ENCODE measurements at regions not wholly inside any gene's neighbourhood (a gene's known extent, or its start where the extent isn't known, plus 50 kb on each side); places are given as distances from the start of the nearest gene placed in this dataset.
A peak's percentile ranks its signal among the peaks of the same experiment; 100 is the strongest.

DNA sequence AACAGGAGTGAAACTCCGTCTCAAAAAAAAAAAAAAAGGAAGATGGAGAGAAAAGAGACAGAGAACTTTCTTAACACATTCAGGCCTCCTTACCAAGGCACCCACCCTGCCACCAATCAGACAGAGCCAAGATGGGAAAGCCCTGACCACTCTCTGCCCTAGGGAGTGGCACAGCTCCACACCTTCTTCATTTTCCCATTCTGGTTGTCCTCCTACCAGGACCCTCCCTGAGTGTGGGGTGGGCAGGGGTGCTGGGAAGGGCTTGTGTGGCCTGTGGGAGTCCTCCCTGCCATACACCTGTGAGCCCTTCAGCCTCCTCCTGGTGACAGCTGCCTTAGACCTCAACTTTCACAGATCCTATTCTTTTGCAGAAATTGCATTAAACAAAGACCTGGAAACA, 513.6 kb downstream of the BCL11B start:
- no peak for DNase-seq (ENCODE audit: low spot score)

DNA sequence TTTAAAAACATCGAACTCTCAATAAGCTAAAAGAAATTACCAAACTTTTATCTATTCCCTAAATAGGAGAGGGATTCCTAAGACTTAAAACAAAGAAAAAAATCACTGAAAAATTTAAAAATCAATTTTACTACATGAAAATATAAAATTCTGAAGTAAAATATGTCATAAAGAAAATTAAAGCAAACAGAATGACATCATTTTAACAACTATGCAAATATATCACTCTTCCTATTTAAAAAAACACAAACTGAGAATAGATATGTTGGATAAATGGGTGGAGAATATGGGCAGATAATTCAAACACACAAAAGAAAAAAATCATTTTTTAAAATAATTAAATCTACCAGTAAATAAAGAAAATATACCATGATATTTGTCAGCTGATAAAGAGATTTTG, 510.0 kb downstream of the BCL11B start:
- DNase-seq (ENCODE audit: low spot score): no peak

DNA sequence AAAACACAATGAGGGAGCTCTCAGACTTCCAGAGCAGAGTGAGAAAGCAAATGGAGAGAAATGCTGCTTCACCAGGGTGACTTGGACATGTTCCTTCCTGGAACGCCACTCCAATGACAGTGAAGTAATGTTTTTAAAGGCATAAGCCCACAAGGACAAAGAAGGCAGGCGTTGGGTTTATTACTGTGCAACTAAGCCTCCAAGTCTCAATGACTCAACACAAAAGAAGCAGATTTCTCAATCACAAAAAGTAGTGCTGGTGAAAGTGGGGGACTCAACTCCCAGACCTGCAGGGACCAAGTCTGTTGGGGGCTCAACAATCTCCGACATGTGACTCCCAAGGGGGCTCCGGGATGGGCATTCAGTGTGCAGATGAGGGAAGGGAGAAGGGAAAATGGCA, 505.2 kb downstream of the BCL11B start:
- DNase-seq (ENCODE audit: low spot score): no peak

DNA sequence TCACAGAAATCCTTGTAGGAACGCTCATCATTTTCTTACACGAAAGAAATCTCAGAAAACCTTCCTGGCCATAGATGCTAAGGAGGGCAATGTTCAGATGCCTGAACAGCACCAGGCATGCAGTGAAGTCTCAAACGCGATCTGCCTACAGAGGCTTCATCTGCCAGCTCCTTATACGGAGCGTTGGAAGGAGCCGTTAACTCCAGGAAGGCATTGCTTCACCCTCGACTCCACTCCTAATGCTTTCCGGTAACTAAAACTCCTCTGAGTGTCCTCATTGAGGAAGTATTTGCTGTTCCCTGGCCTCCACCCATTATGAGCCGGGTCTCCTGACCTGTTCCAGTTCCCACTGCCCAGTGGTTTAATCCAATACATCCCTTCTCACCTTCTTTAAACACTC, 502.7 kb downstream of the BCL11B start:
- no peak for DNase-seq (ENCODE audit: low spot score)

DNA sequence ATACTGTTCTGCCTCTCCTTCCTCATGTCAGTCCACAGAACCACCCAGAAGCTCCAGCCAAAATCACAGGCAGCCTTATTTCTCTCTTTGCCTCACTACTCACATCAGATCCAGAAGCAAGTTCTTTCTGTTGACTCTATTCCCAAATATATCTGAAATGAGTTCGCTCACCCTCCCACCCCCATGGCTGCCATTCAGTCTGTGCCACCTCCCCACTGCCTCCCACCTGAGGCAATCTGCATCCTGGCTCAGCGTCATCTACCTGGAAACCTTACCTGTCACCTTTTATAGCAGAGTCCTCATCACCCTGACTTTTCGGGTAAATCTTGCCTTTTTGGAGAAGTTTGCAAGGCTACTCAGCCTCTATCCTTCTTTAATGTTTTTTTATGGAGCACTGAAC, 501.8 kb downstream of the BCL11B start:
- DNase-seq (ENCODE audit: low spot score): no peak

DNA sequence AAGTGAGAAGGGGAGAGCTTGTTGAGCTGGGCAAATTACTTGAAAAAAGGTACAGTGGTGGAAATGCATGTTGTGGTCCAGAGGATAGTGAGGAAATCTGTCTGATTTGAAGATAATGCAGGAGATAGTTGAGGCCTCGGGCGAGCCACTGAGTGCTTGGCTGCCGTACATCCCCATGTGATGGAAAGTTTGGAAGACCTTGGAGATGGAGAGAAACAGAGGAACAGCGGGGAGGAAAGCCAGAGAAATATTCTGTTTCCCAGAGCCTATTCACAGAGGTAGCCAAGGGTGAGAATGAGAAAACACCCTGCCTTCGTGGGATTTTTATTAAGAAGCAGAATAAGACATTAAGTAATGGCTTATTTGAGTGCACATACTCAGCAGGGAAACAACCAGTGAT, 498.2 kb downstream of the BCL11B start:
- no peak for DNase-seq (ENCODE audit: low spot score)

DNA sequence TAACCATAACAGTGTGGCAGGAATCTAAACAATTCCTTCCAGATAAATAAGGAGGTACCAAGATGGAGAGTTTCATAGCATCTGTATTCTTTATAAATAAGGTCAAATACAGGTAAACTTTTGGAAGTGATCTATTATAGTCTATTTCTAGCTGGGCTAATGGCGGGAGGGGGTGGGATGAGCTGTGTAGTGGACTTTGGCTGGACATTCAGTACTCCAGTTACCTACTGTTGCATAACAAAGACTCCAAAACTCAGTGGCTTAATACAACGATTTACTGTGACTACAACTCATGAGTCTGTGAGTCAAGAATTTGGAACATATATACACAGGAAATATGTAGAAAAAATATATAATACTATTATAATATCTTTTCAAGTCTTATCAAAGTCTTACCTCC, 496.1 kb downstream of the BCL11B start:
- no peak for DNase-seq (ENCODE audit: low spot score)

DNA sequence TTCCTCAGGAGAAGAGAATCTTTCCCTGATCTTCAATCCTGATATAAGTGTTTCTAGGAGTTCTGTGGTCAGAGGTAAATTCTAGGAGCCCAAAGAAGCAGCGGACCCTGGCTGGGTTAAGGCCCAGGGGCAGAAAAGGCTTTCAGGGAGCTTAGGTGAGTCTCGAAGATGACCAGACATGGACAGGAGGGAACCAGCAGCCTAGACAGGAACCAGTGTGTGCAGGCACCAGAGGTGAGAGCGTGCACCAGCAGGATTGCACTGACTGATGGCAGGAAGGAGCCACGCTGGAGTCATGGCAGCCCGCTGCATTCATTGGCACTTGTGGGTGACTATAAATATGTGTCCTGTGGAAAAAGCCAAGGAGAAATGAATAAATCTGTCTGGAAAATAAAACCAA, 489.9 kb downstream of the BCL11B start:
- DNase-seq (ENCODE audit: low spot score): no peak

DNA sequence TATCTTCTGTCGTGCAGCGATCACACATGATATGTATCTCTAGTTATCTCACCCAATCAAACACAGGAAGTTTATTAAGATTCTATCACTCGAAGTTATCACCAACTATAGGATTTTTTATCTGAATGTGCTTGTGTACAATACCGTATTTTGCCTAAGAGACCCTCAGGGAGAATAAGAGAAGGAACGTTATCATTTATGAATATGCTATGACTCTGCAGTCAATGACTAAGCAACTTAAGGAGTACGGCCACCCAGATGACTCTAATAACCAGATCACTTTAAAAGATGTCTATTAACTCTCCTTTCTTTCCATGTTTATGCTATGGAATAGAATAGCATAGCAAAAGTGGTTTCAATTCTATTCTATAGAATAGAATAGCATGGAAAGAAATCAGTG, 486.4 kb downstream of the BCL11B start:
- no peak for DNase-seq (ENCODE audit: low spot score)

DNA sequence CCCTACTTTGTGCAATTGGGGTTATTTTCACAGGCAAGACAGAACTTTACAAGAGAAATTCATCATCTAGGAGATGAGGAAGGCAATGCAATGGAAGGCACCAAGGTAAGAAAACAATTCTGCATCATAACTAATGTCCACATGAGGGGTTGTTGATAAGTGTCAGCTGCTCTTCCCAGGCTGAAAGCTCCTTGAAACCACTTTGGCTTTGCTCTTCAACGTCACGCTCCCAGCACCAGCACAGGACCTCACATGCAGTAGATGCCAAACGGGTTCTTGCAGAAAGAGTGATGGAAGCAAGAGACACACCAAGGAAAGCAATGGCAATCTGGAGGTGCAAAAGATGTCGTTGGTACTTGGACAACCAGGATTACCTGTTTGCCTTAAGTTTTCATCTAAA, 485.5 kb downstream of the BCL11B start:
- DNase-seq (ENCODE audit: low spot score): no peak

DNA sequence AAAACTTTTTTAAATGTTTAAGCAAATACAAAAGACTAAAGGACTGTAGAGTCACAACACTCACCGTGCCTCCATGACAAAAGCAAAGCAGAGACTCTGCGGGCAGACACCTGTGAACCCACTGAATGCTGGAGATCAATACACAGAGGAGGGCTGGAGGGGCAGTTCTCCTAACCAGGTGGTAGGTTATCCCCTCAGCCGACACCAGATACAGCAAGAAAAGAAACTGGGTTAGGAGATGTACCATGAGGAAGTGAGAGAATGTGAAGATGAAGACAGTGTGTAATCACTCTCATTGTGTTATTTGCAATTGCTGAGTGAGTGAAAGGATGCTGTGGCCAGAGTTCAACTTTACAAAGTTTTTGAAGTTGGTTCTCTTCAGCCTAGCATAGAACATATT, 480.3 kb downstream of the BCL11B start:
- DNase-seq (ENCODE audit: low spot score): no peak

DNA sequence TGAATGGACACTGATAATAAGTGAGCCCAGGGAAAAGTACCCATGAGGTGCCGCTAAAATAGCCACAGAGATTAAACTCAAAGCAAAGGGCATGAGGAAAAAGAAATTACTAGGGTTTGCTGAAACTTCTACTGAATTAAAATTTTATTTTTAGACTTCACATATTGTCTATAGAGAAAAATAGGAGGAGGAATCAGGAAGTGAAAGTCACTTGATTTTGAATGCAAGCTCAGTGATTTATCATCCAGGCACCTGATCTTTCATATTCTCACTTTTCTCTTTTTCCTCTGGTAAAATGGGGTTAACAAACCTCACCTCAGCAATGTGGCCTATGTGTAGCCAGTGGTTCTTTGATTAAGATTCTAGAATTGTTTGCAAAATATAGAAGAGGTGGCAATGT, 479.8 kb downstream of the BCL11B start:
- no peak for DNase-seq (ENCODE audit: low spot score)

DNA sequence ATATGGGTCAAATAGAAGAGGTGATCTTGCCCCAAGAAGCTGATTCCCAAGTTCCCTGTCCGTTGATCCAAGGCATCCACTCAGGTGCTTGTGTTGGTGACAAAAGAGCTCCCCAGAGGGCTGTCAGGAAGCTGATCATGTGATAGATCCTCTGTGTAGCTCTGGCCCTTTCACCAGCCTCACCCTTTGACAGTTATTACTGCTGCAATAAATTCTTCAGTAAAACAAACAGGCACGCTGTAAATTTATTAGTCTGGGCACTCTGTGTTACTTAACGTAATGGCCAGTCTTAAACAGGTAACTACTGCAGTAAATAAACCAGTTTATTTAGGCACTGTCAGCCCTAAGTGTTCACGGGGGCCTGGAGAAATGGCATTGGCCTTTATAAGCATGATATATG, 473.9 kb downstream of the BCL11B start:
- peak; percentile 9 for DNase-seq (ENCODE audit: low spot score)

DNA sequence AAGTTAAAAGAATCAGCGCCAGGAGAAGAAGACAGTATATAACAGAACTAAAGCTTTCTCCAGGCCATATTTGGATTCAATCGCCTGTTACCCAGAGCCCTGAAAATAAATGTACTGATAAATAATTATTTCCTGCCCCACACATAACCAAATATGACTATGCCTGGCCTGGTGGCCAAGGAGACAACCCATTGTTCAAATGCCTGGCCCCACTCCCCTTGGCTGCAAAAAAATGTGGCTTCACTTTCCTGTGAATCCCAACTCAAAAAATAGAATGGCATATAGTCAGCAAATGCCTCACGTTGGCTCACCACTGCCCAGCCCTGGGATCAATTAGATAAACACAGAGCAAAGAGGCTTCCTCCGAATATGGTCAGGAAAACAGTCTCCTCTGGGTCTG, 472.1 kb downstream of the BCL11B start:
- DNase-seq (ENCODE audit: low spot score): no peak

DNA sequence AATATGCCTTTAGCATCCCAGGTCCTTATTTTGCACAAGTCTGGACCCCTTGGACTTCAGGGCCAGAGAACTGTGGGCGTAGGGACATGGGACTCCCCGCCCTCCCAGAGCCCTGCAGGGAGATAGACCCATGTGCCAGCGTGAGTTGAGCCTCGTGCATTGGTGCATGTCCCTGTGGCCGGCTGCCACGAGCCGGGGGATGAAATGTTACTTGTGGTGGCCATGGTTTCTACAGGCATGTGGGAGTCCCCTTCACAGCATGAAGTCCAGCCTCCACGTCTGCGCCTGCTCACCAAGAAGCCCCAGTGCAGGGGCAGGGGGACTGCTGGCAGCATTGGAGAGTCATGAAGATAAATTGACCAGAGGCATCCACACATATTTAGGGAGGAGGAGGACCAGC, 470.0 kb downstream of the BCL11B start:
- DNase-seq (ENCODE audit: low spot score): no peak

DNA sequence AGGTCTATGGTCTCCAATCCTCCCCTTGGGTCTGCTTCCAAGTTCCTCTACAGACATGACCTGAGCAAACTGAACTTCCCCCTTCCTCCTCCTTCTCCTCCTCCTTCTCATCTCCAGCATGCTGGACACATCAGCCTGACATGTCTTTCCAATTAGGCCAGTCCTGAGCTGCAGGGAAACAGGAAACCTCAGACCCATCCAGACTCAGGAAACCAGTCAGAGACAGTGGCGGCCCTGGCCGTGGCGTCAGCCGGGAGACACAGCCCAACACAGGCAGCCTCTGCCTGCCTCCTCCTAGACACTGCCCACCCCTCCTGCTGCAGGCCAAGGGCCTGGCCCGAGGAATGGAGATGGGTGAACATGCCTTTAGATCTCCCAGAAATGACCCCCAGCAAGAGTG, 468.8 kb downstream of the BCL11B start:
- DNase-seq (ENCODE audit: low spot score): no peak

DNA sequence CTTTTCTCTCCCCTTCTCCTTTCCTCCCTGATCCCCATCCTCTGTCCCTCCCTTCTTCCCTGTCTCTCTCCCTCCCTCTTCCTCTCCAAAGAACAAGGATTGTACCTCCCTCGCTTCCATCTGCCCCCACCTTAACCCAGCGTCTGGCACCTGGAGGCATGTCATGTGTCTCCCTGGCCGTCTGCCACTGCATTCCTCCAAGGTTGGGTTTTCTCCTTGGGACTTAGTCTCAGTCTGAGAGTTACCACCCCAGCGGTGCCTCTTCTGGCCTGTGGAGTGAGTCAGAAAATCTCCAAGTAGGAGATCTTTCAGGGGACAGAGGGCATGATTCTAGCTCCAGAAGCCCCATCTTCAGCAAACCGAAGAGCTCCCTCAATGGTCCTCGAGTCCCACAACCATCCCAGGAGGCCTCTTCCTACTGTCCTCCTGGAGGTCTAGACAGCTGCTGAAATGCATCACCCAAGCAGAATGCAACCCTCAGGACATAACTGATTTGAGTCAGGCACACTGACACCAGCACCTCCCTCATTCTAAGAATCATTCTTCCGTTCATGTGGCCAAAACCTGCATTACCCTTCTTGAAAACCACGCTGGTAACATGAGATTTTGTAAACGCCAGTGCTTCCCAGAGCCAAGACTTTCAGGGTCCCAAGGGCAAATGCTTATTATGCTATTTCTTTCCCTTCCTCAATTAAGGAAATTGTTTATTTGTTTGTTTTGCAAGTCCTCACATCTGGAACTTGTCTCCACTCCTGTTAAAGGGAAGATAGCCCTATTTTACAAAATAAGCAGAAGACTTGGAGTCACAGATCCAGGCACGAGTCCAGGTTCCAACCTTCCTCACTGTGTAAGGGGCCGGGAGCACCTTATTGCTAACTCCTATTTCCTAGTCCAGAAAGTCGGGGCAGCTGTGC, 463.2 kb downstream of the BCL11B start:
- no peak for DNase-seq (ENCODE audit: low spot score)

DNA sequence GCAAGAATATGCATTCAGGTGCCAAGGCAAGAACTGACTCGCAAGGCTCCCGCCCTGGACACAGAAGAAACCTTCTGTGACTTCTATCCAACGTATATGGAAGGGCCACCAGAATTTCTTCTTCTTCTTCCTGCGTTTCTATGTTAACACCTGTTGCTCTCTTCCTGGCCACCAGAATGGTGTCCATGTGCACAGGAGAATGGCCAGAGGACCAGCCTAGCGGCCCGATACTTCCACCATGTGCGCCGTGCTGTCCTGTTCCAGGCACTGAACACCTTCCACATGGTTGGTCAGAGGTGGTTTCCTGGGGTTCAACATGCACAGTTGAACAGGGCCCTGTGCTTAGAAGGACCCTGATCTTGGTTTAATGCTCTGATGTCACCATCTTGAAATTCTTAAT, 455.8 kb downstream of the BCL11B start:
- no peak for DNase-seq (ENCODE audit: low spot score)

DNA sequence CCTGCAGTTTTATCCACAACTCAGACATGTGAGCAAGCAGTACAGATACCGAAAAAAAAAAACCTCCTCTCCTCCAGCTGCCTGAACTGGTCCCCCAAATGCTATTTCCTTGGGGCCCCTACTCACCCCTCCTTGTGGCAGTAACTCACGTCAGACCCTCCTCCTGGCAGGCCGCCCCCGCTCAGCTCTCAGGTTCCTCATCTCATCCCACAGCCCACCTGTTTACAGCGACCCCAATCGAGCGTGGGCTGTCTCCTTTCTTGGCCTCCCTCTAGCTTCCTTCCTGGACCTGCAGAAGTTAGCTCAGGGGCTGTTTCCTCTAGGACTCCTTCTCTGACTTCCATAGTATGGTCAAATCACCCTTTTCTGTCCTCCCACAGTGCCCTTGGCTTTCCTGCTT, 455.3 kb downstream of the BCL11B start:
- DNase-seq (ENCODE audit: low spot score): no peak

DNA sequence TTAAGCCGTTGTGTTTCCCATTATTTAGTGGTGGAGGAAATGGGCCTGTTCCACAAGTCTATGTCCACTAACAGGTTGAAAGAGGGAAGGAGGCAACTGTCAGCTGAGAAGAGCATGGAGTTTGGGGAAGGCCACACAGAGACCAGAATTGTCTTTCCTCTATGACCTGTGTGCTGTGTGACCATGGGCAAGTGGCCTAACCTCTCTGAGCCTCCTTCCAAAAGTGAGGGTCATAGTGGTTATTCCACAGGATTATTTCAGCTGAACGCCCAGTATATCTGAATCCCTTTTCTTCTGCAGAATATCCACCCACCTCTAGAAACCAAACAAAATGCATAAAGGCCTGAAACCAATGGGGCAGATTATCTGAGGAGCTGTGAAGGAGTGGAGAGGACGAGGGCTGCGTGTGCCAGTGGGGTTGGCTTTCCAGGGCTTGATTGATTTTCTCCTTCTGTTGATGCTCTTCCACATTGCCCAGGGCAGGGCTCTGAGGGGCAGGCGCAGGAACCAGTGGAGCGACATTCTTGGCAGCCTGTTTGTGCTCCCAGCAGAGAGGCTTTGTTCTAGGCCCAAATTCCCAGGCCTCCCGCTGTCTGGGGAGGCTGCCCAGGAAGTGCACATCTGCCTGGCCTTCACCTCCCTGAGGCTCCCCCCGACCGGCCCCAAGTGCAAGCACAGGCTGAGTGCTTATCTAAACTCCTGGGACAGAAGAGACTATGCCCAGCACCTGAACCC, 452.7 kb downstream of the BCL11B start:
- DNase-seq (ENCODE audit: low spot score): no peak

DNA sequence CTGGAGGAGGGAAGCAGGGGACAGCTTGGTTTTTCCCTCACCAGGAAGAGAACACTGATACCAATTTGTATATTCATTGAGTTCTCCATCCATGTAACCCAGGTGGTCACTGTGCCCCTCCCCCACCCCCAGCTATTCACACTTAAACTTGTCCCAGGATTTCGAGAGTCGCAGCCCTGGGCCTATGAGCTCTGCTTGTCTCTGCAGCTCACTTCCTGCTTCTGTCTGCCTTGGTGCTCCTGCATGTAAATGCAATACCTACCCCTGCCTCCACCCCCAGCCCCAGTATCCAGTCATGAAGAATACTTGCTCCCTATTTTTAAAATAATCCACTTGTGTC, 452.2 kb downstream of the BCL11B start:
- no peak for DNase-seq (ENCODE audit: low spot score)

DNA sequence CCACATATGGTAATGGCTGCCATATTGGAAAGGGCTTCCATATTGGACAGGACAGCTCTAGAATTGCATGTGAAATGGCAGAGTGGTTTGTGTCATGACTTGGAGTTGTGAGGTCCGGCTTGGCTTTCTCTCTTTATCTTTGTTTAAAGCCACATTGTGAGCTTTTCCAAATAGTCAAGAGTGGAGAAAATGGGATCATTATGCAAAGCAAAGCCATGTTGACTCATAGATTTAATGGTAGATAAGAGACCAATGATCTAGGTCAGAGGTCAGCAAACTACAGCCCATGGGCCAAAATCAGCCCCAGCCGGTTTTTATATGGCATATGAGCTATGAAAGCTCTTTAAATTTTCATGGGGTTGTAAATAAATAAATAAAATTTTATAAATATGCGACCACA, 449.1 kb downstream of the BCL11B start:
- DNase-seq (ENCODE audit: low spot score): no peak

DNA sequence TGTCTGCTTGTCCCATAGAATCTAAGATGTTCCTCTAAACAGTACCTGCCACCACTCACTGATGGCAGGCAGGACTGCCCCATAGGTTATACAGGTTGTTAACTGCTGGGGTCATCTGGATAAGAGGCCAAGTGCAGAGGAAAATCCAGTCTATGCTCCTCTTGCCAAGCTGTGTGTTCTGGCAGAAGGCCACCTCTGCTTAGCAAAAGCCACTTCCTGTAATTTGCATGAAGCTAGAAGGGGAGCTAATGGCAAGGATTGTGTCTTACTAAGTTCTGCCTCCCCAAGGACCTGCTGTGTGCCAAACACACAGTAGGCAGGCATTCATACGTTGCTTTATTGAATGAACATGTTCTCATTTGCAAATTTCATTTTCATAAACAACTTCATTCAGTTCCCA, 445.4 kb downstream of the BCL11B start:
- DNase-seq (ENCODE audit: low spot score): no peak

DNA sequence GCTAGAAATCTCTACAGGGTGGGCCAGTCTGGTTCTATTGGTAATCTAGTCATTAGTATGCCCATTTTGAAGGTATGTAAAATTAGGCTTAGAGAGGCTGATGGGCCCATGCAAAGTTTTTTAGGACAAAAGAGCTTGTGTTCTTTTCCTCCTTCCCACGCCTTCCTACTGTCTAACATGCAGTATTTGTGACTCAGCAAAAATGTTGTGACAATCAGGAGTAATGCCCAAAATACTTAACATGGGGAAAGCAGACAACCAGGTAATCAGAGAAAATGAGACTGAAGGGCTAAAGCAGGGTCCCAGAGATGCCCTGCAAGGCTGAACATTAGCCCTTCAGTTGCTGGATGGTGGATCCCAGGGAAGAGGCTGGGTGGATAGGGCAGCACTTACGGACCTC, 437.9 kb downstream of the BCL11B start:
- no peak for DNase-seq (ENCODE audit: low spot score)

Data from HuH-7 (cell line).